HG03378 (cell line): ENCODE measurements at regions not wholly inside any gene's neighbourhood (a gene's known extent, or its start where the extent isn't known, plus 50 kb on each side); places are given as distances from the start of the nearest gene placed in this dataset.
"Not testable (repeated sequence)": the region's sequence is repeated elsewhere in the genome, so short reads cannot be mapped to it uniquely, and the experiment has no call there.

Experiments
- ATAC-seq: cut with Tn5 transposase; IDR thresholded peaks from one replicate; pipeline ENCODE4 v1.9.1; 2021; ENCODE audit warnings: mild to moderate bottlenecking, moderate library complexity; ENCODE audit not compliant: unreplicated experiment

DNA sequence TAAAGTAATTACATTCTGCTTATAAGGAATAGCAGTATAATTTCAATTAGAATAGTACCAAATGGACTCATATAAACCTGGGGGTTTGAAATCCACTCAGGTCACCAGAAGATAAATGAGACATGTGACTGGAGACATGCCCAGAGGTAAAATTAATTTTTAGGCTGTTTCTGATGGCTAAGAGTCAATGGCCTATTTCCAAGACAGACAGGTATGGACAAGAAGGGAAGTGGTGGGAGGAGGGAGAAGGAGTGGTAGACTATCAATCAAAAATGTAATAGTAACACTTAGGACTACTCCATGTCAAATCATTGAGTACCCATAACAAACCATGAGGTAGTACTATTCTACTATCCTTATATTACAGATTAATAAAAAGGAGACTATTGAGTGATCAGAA, 544.0 kb downstream of the GALC start:
- no peak for ATAC-seq

- no peak for ATAC-seq
These were observed 549.2 kb downstream of the GALC start for GRCh38 chr14:87443787-87444186.

GRCh38 chr14:87443039-87443438, 549.9 kb downstream of the GALC start:
- ATAC-seq: no peak

DNA sequence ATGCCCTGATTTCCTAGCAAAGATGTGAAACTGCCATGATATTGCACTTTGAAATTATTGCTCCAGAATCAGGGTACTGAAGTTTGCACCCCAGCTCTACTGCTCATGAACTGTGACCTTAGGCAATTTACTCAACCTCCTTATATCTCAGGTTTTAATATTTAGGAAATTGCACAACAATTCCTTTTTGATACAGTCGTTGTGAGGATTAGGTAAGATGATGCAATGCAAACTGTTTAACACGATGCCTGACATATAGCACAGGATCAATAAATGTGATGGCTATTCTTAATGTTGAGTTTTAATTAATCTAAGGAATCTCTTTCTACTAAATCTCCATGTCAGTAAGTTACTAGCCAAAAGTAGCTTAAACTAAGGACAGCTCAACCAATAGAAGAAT, 555.8 kb downstream of the GALC start:
- ATAC-seq: no peak

DNA sequence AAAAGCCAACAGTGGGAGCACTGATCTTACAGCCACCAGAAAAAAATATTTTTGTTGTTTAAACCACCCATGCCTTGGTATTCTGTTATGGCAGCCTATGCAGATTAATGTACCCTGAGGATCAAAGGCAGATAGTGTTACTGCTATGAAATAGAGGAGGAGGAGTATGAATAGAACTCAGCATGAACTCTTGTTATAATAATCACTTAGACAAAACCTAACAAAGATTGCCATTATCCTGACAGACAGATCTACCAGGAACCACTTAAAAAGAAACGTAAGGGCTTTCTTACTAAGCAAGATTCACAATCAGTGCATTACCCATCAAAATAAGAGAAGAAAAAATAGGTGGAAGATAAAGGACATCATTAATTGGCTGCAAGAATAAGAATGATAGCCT, 558.3 kb downstream of the GALC start:
- ATAC-seq: no peak

- no peak for ATAC-seq
These were observed 559.0 kb downstream of the GALC start for GRCh38 chr14:87434011-87434410.

DNA sequence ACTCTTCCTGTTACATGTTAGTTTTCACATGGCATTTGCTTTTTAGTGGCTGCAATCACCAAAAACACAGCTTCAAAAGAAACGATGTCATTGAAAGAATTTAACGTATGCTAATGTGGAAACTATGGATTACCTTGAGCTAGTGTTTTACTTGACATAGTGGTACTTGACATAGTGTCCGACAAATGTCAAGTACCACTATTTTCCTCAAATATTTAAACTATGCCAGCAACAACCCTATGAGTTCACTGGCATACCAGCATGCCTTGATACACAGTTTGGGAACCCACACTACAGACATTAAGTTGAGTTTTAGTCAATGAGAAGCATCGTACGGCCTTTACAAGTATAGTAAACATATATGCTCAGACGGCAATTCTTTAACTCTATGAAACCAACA, 560.3 kb downstream of the GALC start:
- ATAC-seq: no peak

- ATAC-seq: no peak
These were observed 562.2 kb downstream of the GALC start for GRCh38 chr14:87430810-87431209.

DNA sequence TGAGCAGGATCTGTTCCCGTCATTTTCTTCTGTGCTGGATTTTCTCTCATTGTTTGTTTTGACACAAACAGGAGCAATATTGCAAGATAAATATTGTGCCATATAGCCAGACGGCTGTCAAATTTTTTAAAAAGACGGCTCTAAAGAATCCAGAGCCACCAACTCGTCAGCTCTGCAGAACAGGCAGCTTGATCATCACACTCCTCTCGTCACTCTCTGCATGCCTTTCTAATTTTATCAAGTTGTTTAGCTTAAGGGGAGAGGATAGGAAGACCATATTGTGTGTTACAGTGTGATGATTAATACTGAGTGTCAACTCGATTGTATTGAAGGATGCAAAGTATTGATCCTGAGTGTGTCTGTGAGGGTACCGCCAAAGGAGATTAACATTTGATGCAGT, 562.8 kb downstream of the GALC start:
- no peak for ATAC-seq

GRCh38 chr14:87419925-87420324, 573.1 kb downstream of the GALC start:
- ATAC-seq: no peak

- no peak for ATAC-seq
These were observed 581.6 kb downstream of the GALC start for GRCh38 chr14:87411370-87411769.

DNA sequence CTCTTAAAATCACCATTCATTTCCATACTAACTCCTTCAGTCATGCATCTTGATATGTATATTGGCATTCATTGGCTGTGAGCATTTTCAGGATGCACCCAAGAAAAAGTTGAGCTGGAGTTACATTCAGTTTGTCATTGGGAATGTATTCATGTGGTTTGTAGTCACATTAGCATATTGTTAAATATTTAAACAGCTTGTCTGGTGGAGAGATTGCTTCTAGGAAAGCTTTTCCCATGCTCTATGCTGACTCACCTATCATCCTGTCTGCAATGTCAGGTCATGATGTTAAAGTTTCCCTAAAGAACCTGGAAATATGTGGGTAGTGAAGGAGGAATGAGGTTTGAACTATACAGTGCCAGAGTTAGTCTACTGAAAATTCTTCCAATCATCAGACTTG, 583.6 kb downstream of the GALC start:
- ATAC-seq: no peak

DNA sequence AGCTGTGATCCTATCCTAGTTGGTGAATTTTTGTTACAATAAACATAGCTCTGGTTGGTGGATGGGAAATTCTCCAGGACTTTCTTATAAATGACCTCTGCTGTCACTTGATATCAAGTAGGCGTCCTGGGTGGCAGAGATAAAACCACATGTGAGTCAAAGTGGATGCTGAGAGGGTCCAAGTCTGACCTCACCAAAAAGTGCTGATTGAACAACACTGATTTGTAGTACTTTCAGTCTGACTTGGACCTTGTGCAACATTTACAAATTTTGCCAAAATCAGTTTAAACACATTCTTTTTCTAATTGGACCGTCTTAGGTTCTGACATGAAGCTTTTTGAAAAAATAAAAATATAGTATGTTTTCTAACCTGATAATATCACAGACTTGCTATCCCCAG, 585.6 kb downstream of the GALC start:
- no peak for ATAC-seq

- ATAC-seq: no peak
These were observed 587.4 kb downstream of the GALC start for GRCh38 chr14:87405563-87405962.

- ATAC-seq: no peak
These were observed 595.5 kb downstream of the GALC start for GRCh38 chr14:87397499-87397898.

- ATAC-seq: no peak
These were observed 601.9 kb downstream of the GALC start for GRCh38 chr14:87391066-87391465.

GRCh38 chr14:87388946-87389345, 604.0 kb downstream of the GALC start:
- ATAC-seq: no peak

DNA sequence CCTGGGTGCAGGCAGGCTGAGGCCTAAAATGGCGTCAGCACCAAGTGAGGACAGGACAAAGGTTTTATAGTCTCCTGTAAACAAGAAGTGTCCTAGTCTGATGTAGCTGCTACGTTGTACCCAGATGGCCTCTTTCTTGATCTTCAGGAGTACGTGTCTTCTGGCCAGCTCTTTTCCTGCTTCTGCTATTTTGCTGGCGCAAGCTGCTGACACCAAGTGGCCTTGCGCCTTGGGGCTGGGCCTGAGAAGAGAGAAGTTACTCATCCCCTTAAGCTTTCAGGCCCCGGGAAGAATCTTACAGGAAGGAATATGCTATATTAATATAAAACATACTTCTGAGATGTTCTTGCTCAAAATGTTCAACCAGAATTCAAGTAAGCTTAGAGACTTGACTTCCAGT, 605.2 kb downstream of the GALC start:
- ATAC-seq: no peak

DNA sequence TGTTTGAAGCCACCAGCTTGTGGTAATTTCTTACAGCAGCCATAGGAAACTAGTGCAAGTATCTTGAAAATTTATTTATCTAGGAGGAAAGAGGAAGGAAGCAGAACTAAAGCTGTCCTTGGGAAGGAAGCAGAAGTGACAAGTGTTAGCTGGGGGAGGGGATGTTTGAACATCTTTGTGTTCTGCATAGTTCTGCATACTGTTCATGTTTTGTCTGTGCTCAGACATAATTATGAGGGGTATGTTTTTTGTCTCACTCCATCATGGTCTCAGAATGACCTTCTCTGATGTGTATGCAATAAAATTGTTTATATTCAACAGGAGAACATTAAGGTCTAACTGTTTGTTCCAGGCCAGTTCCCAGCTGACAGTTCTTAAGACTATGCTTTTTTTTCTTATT, 606.5 kb downstream of the GALC start:
- no peak for ATAC-seq

DNA sequence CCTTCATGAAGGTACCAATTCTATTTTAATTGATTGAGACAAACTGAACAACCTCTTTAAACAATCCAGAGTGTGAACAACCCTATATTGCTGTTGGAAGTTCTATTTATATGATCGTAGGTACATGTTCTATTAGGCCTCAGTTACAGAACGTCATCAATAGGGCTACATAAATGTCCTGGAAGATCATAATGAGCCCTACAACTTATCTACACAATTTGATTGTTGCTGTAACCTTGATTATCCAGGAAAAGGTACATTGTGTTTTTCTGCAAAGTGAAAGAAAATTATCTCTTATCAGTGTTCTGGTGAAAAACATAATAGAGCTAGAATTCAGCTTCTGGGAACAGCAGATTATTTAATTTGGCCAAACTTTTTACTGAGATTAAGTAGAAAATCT, 612.9 kb downstream of the GALC start:
- no peak for ATAC-seq

DNA sequence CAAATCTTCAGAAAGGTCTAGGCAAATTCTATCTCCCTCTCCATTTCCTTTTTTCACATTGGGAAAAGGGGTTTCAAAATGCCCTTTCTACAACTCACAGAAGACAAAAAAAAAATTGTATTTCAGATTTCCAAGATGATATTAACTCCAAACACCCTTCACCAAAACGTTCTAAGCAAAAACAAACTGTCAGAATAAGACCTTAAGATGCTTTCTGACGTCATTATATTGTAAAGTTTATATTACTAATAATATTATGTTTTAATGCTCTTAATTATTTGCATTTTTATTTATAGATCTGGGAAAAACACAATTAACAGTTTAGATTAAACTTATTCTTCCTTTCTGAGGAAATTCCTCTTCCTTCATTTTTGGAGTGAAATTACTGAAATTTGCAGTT, 624.2 kb downstream of the GALC start:
- ATAC-seq: no peak

DNA sequence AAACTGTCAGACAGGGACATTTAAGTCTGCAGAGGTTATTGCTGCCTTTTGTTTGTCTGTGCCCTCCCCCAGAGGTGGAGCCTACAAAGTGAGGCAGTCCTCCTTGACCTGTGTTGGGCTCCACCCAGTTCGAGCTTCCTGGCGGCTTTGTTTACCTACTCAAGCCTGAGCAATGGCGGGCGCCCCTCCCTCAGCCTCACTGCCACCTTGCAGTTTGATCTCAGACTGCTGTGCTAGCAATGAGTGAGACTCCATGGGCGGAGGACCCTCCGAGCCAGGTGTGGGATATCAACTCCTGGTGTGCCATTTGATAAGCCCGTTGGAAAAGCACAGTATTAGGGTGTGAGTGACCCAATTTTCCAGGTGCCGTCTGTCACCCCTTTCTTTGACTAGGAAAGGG, 632.7 kb downstream of the GALC start:
- ATAC-seq: not testable (repeated sequence)

DNA sequence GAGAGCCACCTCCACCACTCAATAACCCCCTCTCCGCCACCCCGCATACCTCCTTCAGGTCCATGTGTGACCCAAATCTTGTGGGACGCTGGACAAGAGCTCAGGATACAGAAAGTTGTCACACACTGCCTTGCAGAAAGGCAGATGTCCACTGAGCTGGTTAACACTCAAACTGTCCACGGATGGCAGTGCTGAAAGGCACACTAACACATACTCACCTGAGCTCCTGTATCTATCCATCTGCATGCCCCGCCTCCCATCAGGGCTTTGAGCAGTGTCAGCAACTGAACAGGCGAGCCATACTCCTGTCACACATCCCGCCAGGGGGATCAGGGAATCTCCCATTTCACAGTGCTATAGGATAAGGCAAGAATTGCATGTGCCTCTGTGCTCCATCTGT, 642.0 kb downstream of the GALC start:
- no peak for ATAC-seq

- ATAC-seq: no peak
These were observed 643.1 kb downstream of the GALC start for GRCh38 chr14:87349921-87350320.
